B cell (primary cell): ENCODE measurements at regions not wholly inside any gene's neighbourhood (a gene's known extent, or its start where the extent isn't known, plus 50 kb on each side); places are given as distances from the start of the nearest gene placed in this dataset.

Source experiments
- CTCF ChIP-seq: fragments of 200-600 bp; IDR thresholded peaks from one replicate; pipeline ENCODE4 v1.8.0; 2022; ENCODE audit warnings: antibody characterized with exemption, mild to moderate bottlenecking
- EZH2 ChIP-seq: IDR thresholded peaks from 2 replicates; pipeline ENCODE4 v1.6.1; 2012; ENCODE audit warnings: borderline replicate concordance, low read depth, mild to moderate bottlenecking, moderate library complexity, low read length; ENCODE audit not compliant: insufficient read depth, poor library complexity, severe bottlenecking

DNA sequence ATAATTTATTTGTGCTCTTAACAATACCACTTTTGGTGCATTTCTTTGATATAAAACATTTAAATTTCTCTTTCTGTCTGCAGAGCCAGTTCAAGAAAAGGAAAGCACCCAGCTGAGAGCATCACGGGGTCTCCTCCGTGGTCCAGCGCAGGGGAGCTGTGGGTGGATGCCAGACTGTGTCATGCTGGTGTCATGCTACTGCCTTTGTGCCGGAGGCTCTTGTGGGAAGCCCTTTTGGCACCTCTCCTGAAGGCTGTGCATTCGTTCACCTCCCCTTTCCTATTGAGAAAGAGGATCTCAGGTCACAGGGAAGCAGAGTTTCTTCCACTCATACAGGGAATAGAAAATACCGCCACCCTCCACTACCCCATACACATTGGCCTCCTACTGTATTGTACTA lies 450.4 kb downstream of the GALR1 start:
- TF ChIP-seq CTCF: no peak
- TF ChIP-seq EZH2: no peak
